K562 (cell line): ENCODE measurements at regions not wholly inside any gene's neighbourhood (a gene's known extent, or its start where the extent isn't known, plus 50 kb on each side); places are given as distances from the start of the nearest gene placed in this dataset.

ENCODE experiments used
- ETS1 ChIP-seq: conservative IDR thresholded peaks from 2 replicates; pipeline ENCODE4 v1.6.1; 2011; ENCODE audit warnings: low read depth, mild to moderate bottlenecking, low read length; ENCODE audit not compliant: control insufficient read depth
- FOXJ2 ChIP-seq: fragments of 200-800 bp; sonication (Bioruptor generic); IDR thresholded peaks from 2 replicates; pipeline ENCODE4 v1.6.1; 2016; ENCODE audit warnings: missing genetic modification characterization, missing compliant biosample characterization
- ZNF239 ChIP-seq: fragments of 250-450 bp; sonication (Bioruptor Pico); IDR thresholded peaks from 2 replicates; pipeline ENCODE4 v1.4.0; 2020; ENCODE audit warnings: mild to moderate bottlenecking
- ZNF740 ChIP-seq, 3 experiments: fragments of 200-800 bp in 1 of 3; sonication (Bioruptor generic) in 1 of 3; sonication (generic) in 1 of 3; formaldehyde crosslinking in 1 of 3; IDR thresholded peaks; 2 replicates each; pipeline versions ENCODE4 v1.6.1 to v1.8.0; 2016 to 2022; ENCODE audit warnings: mild to moderate bottlenecking in 2 of 3, missing compliant biosample characterization in 2 of 3, missing genetic modification characterization in 2 of 3, missing genetic modification reagents in 1 of 3
- TF ChIP-seq, protein P1 (sequence below): fragments of 250-450 bp; sonication (Bioruptor Pico); IDR thresholded peaks from 2 replicates; pipeline ENCODE4 v1.4.0; 2020; ENCODE audit warnings: mild to moderate bottlenecking, moderate library complexity

GRCh38 chr1:30446095-30446494, 277.3 kb downstream of the MATN1 start (continued):
- no peak for TF ChIP-seq FOXJ2
- TF ChIP-seq ZNF740 (CRISPR knock-in tag; IDR thresholded peaks at IDR 0.05) = no peak
- TF ChIP-seq ZNF740 (tag; IDR thresholded peaks at IDR 0.05) = no peak
- TF ChIP-seq, protein P1, sequence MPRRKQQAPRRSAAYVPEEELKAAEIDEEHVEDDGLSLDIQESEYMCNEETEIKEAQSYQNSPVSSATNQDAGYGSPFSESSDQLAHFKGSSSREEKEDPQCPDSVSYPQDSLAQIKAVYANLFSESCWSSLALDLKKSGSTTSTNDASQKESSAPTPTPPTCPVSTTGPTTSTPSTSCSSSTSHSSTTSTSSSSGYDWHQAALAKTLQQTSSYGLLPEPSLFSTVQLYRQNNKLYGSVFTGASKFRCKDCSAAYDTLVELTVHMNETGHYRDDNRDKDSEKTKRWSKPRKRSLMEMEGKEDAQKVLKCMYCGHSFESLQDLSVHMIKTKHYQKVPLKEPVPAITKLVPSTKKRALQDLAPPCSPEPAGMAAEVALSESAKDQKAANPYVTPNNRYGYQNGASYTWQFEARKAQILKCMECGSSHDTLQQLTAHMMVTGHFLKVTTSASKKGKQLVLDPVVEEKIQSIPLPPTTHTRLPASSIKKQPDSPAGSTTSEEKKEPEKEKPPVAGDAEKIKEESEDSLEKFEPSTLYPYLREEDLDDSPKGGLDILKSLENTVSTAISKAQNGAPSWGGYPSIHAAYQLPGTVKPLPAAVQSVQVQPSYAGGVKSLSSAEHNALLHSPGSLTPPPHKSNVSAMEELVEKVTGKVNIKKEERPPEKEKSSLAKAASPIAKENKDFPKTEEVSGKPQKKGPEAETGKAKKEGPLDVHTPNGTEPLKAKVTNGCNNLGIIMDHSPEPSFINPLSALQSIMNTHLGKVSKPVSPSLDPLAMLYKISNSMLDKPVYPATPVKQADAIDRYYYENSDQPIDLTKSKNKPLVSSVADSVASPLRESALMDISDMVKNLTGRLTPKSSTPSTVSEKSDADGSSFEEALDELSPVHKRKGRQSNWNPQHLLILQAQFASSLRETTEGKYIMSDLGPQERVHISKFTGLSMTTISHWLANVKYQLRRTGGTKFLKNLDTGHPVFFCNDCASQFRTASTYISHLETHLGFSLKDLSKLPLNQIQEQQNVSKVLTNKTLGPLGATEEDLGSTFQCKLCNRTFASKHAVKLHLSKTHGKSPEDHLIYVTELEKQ (CRISPR knock-in tag) = no peak
- TF ChIP-seq ETS1 = no peak
- no peak for TF ChIP-seq ZNF239
